HEK293T (cell line): ENCODE measurements at regions not wholly inside any gene's neighbourhood (a gene's known extent, or its start where the extent isn't known, plus 50 kb on each side); places are given as distances from the start of the nearest gene placed in this dataset.

Experiments
- BHLHE40 ChIP-seq: fragments of 450-650 bp; IDR thresholded peaks from 2 replicates; pipeline ENCODE4 v1.6.1; 2016; ENCODE audit warnings: mild to moderate bottlenecking, moderate library complexity, borderline replicate concordance
- ELF4 ChIP-seq: fragments of 450-650 bp; IDR thresholded peaks from 2 replicates; pipeline ENCODE4 v1.6.1; 2017; ENCODE audit warnings: antibody characterized with exemption
- FOXA1 ChIP-seq: fragments of 450-650 bp; IDR thresholded peaks from 2 replicates; pipeline ENCODE4 v1.6.1; 2016; ENCODE audit warnings: mild to moderate bottlenecking
- FOXK2 ChIP-seq: fragments of 450-650 bp; IDR thresholded peaks from 2 replicates; pipeline ENCODE4 v1.6.1; 2016; ENCODE audit warnings: mild to moderate bottlenecking
- FOXM1 ChIP-seq: fragments of 450-650 bp; IDR thresholded peaks from 2 replicates; pipeline ENCODE4 v1.6.1; 2017; ENCODE audit warnings: mild to moderate bottlenecking, borderline replicate concordance
- HDGF ChIP-seq: fragments of 450-650 bp; IDR thresholded peaks from 2 replicates; pipeline ENCODE4 v1.6.1; 2017; ENCODE audit warnings: antibody characterized with exemption, borderline replicate concordance
- NFRKB ChIP-seq: fragments of 450-650 bp; IDR thresholded peaks from 2 replicates; pipeline ENCODE4 v1.6.1; 2016; ENCODE audit warnings: mild to moderate bottlenecking, moderate library complexity
- SP1 ChIP-seq: fragments of 450-650 bp; IDR thresholded peaks from 2 replicates; pipeline ENCODE4 v1.6.1; 2017
- SUZ12 ChIP-seq: fragments of 450-650 bp; IDR thresholded peaks from 2 replicates; pipeline ENCODE4 v1.6.1; 2016; ENCODE audit warnings: mild to moderate bottlenecking
- TARDBP ChIP-seq: fragments of 450-650 bp; IDR thresholded peaks from 2 replicates; pipeline ENCODE4 v1.6.1; 2016
- ZNF384 ChIP-seq: fragments of 450-650 bp; IDR thresholded peaks from 2 replicates; pipeline ENCODE4 v1.6.1; 2016
- TF ChIP-seq, protein P1 (sequence below): fragments of 450-650 bp; IDR thresholded peaks from 2 replicates; pipeline ENCODE4 v1.6.1; 2016

- TF ChIP-seq ZNF384 (no peak), SP1 (no peak), HDGF (no peak), FOXM1 (no peak), TARDBP (no peak), BHLHE40 (no peak), ELF4 (no peak), NFRKB (no peak), SUZ12 (no peak), FOXK2 (no peak), FOXA1 (no peak)
- TF ChIP-seq, protein P1, sequence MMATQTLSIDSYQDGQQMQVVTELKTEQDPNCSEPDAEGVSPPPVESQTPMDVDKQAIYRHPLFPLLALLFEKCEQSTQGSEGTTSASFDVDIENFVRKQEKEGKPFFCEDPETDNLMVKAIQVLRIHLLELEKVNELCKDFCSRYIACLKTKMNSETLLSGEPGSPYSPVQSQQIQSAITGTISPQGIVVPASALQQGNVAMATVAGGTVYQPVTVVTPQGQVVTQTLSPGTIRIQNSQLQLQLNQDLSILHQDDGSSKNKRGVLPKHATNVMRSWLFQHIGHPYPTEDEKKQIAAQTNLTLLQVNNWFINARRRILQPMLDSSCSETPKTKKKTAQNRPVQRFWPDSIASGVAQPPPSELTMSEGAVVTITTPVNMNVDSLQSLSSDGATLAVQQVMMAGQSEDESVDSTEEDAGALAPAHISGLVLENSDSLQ = no peak
Observed at GRCh38 chr19:29884044-29884443, 58.0 kb upstream of the URI1 start.
